ENCODE measurements at regions not wholly inside any gene's neighbourhood (a gene's known extent, or its start where the extent isn't known, plus 50 kb on each side); places are given as distances from the start of the nearest gene placed in this dataset.
A peak's percentile ranks its signal among the peaks of the same experiment; 100 is the strongest.

DNA sequence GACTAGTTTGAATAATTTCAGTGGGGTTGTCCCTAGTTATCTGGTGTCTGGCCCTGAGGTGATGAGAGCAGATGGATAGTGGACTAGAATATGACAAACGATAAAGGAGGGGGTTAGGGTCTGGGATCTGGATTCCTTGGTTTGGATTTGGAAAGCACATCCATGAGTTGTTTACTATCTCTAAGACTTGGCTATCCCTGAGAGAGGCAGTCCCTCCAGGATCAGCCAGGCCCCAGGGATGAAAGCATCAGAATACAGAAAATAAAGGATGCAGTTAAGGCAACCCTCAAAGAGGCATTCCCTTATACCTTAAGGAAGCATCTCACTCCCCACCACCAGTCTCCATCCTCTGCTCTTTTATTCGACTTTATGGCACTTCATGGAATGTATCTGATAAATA, 230.7 kb downstream of the NHLRC3 start:
- DNase-seq (ENCODE audit: low read depth): no peak
- in situ Hi-C loops (cut with HindIII; ENCODE audit: low pct_unique_long_range_greater_than_20kb, low sequenced_read_pairs): no loop called here

DNA sequence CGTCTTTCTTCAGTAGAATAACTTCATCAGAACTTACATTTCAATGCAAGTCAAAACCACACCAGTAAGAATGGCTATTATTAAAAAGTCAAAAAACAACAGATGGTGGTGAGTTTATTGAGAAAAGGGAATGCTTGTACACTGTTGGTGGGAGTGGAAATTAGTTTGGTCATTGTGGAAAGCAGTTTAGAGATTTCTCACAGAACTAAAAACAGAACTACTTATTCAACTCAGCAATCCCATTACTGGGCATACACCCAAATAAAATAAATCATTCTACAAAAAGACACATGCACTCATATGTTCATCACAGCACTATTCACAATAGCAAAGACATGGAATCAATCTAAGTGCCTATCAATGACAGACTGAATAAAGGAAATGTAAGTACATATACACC, 231.2 kb downstream of the NHLRC3 start:
- in situ Hi-C loops (cut with HindIII; ENCODE audit: low pct_unique_long_range_greater_than_20kb, low sequenced_read_pairs): no loop called here
- DNase-seq (ENCODE audit: low read depth): no peak

- DNase-seq (ENCODE audit: low read depth): no peak
- in situ Hi-C loops (cut with HindIII; ENCODE audit: low pct_unique_long_range_greater_than_20kb, low sequenced_read_pairs): no loop called here
Observed at GRCh38 chr13:39272994-39273393, 234.7 kb downstream of the NHLRC3 start.

DNA sequence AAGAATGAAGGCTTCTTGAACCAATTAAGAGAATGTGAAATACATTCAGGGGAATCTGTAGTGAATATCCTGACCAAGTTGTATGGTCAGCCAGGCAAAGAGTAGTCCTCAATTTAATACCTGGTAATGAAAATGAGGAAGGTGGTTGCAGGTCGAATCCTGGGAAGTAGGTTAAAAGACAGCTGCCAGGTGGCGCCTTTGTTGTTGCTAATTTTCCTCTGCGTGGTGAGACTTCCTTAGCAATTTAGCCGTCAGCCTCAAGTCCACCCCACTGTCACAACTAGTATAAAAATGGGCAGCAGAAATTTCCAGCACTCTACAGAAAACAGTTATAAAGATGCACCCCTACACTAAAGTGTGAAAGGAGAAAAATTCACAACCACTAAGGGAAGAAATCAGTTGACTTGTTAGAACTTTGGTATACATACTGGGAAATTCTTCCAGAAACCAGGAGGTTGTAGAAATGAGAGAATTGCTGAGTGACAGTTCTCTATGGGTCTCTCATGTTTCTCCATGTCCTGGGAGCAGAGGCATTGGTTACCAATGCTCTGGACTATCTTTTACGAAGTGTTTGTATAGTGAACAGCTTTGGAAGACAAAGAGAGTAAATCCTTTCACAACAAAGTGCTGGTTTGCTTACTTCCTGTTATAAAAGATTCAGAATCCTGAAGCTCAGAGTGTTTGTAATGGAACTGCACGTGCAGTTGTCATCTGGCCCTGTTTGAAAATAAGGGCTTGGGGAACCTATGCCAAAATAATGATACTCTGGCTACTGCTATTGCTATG, 235.9 kb downstream of the NHLRC3 start:
- DNase-seq (ENCODE audit: low read depth): peak; percentile 2

GRCh38 chr13:39274739-39275325, 236.6 kb downstream of the NHLRC3 start:
- DNase-seq (ENCODE audit: low read depth): no peak
- in situ Hi-C loops (cut with HindIII; ENCODE audit: low pct_unique_long_range_greater_than_20kb, low sequenced_read_pairs): no loop called here

More for the DNA sequence above, 235.9 kb downstream of the NHLRC3 start:
- in situ Hi-C loops (cut with HindIII; ENCODE audit: low pct_unique_long_range_greater_than_20kb, low sequenced_read_pairs): no loop called here

DNA sequence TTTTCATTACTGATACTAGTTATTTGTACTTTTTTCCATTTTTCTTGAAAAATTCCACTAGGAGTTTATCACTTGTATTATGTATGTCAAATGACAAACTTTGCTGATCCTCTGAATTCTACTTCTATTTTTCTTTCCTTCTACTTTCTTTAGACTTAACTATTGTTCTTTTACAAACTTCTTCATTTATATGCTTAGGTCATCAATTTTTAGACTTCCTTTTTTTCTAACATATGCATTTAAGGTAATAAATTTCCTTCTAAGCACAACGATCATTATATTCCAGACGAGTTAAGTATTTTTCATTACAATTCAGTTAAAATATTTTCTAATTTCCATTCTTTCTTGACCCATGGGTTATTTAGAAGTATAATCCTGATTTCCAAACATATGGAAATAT, 240.8 kb downstream of the NHLRC3 start:
- no peak for DNase-seq (ENCODE audit: low read depth)
- in situ Hi-C loops (cut with HindIII; ENCODE audit: low pct_unique_long_range_greater_than_20kb, low sequenced_read_pairs): no loop called here

DNA sequence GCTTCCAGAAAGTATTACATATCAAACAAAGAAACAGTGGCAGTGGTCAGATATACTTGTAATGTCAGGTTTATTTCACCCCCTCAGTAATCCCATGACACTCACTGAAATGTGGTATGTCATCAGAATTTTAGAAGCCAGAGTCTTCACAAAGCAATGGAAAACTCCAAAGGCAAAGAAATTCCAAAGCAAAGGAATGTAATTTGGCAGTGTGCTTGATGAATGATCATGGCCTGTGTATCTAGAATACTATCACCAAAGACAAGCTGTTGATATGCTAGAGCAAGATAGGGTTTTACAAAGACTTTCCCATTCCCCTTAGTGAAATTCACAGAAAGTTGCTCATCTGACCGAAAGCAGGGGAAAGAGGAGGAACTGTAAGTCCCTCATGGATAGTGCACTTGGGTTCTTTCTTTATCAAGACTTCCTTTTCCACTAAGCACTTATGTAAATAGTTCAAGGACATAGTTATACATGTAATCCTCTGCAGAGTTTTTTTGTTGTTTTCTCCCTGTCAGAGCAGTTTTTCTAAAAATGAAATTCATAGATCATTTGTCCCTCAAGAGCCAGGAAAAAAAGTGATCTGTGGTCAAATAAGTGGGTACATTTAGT, 243.4 kb downstream of the NHLRC3 start:
- DNase-seq (ENCODE audit: low read depth): no peak
- in situ Hi-C loops (cut with HindIII; ENCODE audit: low pct_unique_long_range_greater_than_20kb, low sequenced_read_pairs): no loop called here

DNA sequence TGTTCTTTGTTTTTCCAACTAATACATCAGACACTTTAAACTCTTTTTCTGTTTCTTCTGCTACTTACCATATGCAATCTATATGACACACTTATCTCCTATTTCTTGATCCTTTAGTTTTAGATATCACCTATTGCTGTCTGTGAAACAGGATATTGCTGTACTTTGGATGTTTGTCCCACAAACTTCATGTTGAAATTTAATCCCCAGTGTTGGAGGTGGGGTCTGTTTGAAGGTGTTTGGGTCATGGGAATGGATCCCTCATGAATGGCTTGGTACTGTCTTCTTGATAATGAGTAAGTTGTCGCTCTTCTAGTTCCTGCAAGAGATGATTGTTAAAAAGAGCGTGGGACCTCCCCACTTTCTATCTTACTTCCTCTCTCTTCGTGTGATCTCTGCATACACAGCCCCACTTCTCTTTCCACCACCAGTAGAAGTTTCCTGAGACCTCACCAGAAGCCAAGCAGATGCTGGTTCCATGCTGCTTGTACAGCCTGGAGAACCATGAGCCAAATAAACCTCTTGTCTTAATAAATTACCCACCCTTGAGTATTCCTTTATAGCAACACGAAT, 244.2 kb downstream of the NHLRC3 start:
- in situ Hi-C loops (cut with HindIII; ENCODE audit: low pct_unique_long_range_greater_than_20kb, low sequenced_read_pairs): no loop called here
- DNase-seq (ENCODE audit: low read depth): no peak

DNA sequence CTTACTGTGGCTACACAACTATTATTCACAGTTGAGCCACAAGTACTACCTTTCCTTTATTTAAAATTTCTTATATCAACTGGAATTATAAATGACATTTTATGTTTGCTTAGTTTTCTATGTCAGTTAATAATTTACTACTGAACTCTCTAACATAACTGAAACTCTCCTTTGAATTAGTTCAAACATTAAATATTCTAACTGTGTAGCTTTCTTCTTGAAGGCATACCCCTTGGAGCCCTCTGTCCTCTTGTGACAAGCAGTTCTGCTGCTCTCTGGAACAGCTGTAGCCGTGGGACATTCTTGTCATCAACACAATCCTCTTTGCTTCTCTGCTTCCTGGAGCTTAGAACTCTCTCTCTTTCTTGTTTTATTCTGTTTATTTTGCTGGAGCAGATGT, 244.8 kb downstream of the NHLRC3 start:
- peak; percentile 3 for DNase-seq (ENCODE audit: low read depth)
- in situ Hi-C loops (cut with HindIII; ENCODE audit: low pct_unique_long_range_greater_than_20kb, low sequenced_read_pairs): no loop called here

DNA sequence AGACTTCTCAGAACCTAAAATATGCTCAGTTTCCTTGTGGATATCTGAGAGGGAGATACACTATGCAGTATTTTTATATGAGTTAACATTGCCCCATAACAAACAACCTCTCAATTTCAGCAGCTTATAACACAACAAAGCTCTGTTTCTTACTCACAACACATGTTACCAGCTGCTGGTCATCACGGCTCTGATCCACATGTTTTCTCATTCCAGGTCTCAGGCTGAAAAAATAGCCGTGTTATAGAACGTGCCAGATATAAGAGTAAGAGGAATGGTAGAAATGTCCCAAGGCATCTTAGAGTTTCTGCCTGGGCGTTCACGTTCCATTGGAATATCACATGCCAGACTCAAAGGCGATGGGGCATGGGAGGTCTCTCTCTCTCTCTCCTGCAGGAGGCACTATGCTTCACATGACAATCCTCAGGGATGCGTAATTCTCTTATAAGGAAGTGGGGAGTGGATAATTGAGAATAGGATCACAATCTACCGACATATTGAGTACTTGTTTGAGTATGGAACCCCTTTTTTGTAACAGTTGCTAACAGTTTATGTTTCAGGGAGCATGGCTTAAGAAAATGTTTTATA, 246.6 kb downstream of the NHLRC3 start:
- in situ Hi-C loops (cut with HindIII; ENCODE audit: low pct_unique_long_range_greater_than_20kb, low sequenced_read_pairs): no loop called here
- no peak for DNase-seq (ENCODE audit: low read depth)

Measured in Caki2 (cell line).